Activated T-helper 1 cell treated with anti-CD3 and anti-CD28 coated beads, Interleukin-12 subunit alpha, Interleukin-12 subunit beta, Interleukin-2, Interleukin-4 antibody, amounts not matched to agents 30 ng/mL and 10 ng/mL and 1 ng/mL, durations not matched to agents 14 hours and 24 hours and 36 hours (primary cell): ENCODE measurements at regions not wholly inside any gene's neighbourhood (a gene's known extent, or its start where the extent isn't known, plus 50 kb on each side); places are given as distances from the start of the nearest gene placed in this dataset.

Source experiments
- DNase-seq: peaks from one replicate; pipeline ENCODE4 v3.0.0; 2021; ENCODE audit warnings: low spot score
- H3K27ac Mint-ChIP-seq: one replicate; pipeline ENCODE4 v1.8.0; 2021; ENCODE audit warnings: mild to moderate bottlenecking, mixed read lengths
- H3K27me3 Mint-ChIP-seq: one replicate; pipeline ENCODE4 v1.8.0; 2022; ENCODE audit warnings: mild to moderate bottlenecking, moderate library complexity, mixed read lengths; ENCODE audit not compliant: insufficient read depth
- H3K36me3 Mint-ChIP-seq: one replicate; pipeline ENCODE4 v1.8.0; 2021; ENCODE audit warnings: low read depth, mixed read lengths
- H3K4me1 Mint-ChIP-seq: one replicate; pipeline ENCODE4 v1.8.0; 2021; ENCODE audit warnings: low read depth, mixed read lengths
- H3K4me3 Mint-ChIP-seq: one replicate; pipeline ENCODE4 v1.8.0; 2021; ENCODE audit warnings: mild to moderate bottlenecking, moderate library complexity, mixed read lengths
- H3K9me3 Mint-ChIP-seq: one replicate; pipeline ENCODE4 v1.8.0; 2021; ENCODE audit warnings: mixed read lengths
- intact Hi-C: fragments of 100-400 bp; cut with micrococcal nuclease; formaldehyde crosslinking; loops from one replicate; pipeline ENCODE4 v1.15.1; 2024

GRCh38 chr21:23245255-23245654 lies 2247.0 kb downstream of the NCAM2 start:
- H3K4me1 Mint-ChIP-seq: no peaks in the 10 kb centered on the region
- H3K27ac Mint-ChIP-seq: no peak overlapping the region
- no peak for DNase-seq
- H3K9me3 Mint-ChIP-seq: no peaks in the 10 kb centered on the region
- no peak overlapping the region for H3K4me3 Mint-ChIP-seq
- H3K27me3 Mint-ChIP-seq: no peaks in the 10 kb centered on the region
- no peaks in the 10 kb centered on the region for H3K36me3 Mint-ChIP-seq
- intact Hi-C loops: no loop called here

DNA sequence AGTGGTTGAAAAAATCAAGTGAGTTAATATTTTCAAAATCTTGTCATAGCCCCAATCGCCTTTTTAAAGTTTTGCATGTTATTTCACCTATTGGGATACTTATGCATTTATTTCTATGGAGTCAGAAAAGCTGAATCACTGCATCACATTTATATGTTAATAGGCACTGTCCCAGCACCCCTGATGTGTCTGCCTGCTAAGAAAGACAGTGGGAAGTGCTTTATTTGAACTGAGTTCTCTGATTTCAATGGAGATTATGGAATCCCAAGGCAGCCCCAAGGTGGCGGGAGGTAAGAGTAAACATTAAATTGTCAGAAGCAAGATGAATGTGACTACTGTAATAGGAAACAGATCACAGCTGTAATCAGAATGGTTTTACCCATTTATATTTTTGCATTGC lies 2225.7 kb downstream of the NCAM2 start:
- no peak overlapping the region for H3K27ac Mint-ChIP-seq
- H3K27me3 Mint-ChIP-seq: no peaks in the 10 kb centered on the region
- H3K4me3 Mint-ChIP-seq: no peak overlapping the region
- H3K36me3 Mint-ChIP-seq: no peaks in the 10 kb centered on the region
- no peaks in the 10 kb centered on the region for H3K4me1 Mint-ChIP-seq
- no peaks in the 10 kb centered on the region for H3K9me3 Mint-ChIP-seq
- intact Hi-C loops: no loop called here
- DNase-seq: no peak

GRCh38 chr21:23218667-23219066 lies 2220.5 kb downstream of the NCAM2 start:
- Mint-ChIP-seq H3K27ac (no peak overlapping the region), H3K9me3 (peaks cover 10% of the 10 kb centered on the region), H3K27me3 (no peaks in the 10 kb centered on the region), H3K4me3 (no peak overlapping the region), H3K36me3 (no peaks in the 10 kb centered on the region), H3K4me1 (no peaks in the 10 kb centered on the region)
- intact Hi-C loops: no loop called here
- no peak for DNase-seq

GRCh38 chr21:23217597-23217996 lies 2219.4 kb downstream of the NCAM2 start:
- intact Hi-C loops: no loop called here

GRCh38 chr21:23215261-23215660 lies 2217.1 kb downstream of the NCAM2 start:
- no peak for DNase-seq
- no peak overlapping the region for H3K27ac Mint-ChIP-seq
- no peaks in the 10 kb centered on the region for H3K27me3 Mint-ChIP-seq
- H3K4me3 Mint-ChIP-seq: no peak overlapping the region
- intact Hi-C loops: no loop called here
- no peaks in the 10 kb centered on the region for H3K36me3 Mint-ChIP-seq
- H3K4me1 Mint-ChIP-seq: no peaks in the 10 kb centered on the region
- peaks cover 18% of the 10 kb centered on the region for H3K9me3 Mint-ChIP-seq

More at GRCh38 chr21:23217597-23217996, 2219.4 kb downstream of the NCAM2 start:
- Mint-ChIP-seq H3K9me3 (peaks cover 17% of the 10 kb centered on the region), H3K27ac (no peak overlapping the region), H3K4me1 (no peaks in the 10 kb centered on the region), H3K36me3 (no peaks in the 10 kb centered on the region), H3K4me3 (no peak overlapping the region), H3K27me3 (no peaks in the 10 kb centered on the region)
- DNase-seq: no peak
